SHP77 treated with DMSO at 0.1 percent for 48 hours (cell line): ENCODE measurements at regions not wholly inside any gene's neighbourhood (a gene's known extent, or its start where the extent isn't known, plus 50 kb on each side); places are given as distances from the start of the nearest gene placed in this dataset.
"Not testable (repeated sequence)": the region's sequence is repeated elsewhere in the genome, so short reads cannot be mapped to it uniquely, and the experiment has no call there.

ENCODE experiments used
- DNase-seq: peaks from one replicate; lab custom pipeline; 2025; lab: John Stamatoyannopoulos, UW

DNA sequence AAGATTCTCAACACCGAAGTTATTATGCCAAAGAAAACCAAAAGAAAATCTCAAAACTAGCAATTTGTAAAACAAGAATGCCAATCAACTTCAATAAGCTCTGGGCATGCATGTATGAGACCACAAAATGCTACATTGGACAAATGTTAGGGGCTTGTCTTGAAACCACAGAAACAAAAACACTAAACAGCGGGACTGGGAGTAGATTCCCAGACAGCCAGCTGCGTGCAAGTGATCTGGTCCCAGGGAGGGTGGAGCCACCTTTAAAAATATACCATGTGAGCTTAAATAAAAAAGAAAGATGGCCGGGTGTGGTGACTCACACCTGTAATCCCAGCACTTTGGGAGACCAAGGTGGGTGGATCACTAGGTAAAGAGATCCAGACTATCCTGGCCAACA lies 163.6 kb upstream of the PRICKLE2 start:
- no peak for DNase-seq

DNA sequence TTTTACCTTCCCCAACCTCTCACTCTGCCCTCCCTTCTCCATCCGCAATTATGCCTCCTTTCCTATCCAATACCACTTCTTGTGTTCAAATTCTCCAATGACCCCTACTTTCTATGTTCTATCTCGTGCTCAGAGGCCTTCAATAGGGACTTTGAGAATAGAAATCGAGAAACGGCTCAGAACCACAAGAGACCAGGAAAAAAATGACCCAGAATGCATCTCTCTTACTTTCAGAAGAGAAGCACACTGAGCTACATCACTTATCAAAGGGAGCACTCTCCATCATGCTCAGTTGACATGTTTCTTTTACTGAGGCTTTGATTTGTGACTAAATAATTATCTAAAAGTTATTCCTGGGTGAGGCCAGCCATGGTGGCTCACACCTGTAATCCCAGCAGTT lies 162.4 kb upstream of the PRICKLE2 start:
- no peak for DNase-seq

DNA sequence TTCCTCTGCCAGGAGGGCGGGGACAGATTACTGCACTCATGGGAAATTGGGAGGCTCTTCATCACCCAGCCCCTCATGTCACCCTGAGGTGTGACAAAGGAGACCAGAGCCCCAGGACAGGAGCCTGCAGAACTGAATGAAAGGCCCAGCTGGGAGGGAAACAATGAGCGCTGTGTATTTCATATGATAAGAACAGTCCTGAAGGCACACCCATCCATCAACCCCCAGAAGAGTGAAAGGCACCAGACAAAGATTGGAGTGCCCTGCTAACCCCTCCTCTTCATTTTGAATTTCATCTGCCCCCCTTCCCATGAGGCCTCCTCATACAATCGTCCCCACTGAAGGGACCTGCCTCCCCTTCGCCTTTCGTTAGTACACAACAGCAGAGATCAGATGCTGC lies 160.0 kb upstream of the PRICKLE2 start:
- DNase-seq = no peak

DNA sequence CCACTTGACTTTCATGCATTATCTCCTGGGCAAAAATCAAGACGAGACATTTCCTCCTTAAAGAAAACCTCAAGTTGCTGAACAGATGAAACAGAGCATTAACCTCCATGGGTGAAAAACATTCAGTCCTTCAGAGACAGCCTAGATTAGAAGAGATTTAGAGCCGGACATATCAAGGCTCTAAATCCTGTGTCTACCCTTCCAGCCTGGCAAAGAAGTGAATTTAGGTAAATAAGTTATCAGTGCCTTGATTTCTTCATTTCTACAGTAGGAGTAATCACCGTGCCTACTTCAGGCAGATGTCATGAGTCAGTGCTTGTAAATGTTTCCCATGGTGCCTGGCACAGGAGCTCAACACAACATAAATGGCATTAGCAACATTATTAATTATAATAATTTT lies 159.3 kb upstream of the PRICKLE2 start:
- no peak for DNase-seq

DNA sequence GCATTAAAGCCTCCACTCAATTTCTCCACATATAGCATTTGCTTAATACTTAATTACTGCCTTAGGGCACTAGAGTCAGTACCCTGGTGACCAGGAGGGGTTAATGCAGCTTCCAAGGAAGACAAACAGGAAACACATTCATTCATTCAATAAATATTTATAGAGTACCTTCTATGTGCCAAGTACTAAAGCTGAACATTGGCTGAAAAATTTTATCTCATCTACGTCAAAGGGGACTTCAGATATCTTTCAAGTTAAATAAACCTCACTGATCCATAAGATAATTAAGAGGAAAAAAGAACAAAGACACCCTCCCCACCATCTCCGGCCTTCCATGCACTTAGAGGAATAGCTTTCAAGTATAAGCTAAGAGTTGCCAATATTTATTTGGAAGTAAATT lies 156.9 kb upstream of the PRICKLE2 start:
- DNase-seq = no peak

DNA sequence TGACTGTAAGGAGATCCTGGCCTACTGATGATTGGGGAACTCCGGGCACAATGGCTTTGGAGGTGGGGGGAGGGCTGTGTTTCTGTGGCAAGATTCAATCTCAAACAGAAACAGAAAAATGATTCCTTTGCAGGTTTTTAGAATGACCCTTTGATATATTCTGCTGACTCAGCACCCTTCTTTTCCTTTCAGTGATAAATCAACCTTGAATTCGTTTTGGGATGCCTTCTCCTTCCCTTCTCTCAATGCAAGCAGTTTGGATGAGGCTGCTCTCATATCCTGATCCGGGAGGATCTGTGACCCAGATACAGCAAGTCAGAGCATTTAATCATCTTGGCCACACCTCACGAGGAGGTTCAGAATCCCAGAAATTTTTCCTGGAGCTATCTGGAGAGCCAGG lies 156.1 kb upstream of the PRICKLE2 start:
- DNase-seq = no peak

DNA sequence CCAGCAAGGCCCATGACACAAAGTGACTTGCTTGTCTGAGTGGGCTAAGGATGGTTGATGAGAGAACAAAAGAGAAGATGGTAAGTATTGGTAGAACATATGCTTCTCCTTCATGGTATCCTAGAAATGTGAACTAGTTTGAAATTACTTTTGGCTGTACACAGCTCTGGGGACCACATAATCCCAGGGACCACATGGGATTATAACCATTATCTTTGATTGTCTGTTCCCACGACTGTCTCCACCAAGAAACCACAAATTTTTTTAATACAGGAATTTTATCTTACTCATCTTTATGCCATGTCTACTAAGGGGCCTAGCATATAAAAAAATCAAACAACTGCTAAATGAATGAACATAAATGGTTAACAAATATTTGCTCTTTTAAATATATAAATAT lies 155.3 kb upstream of the PRICKLE2 start:
- no peak for DNase-seq

DNA sequence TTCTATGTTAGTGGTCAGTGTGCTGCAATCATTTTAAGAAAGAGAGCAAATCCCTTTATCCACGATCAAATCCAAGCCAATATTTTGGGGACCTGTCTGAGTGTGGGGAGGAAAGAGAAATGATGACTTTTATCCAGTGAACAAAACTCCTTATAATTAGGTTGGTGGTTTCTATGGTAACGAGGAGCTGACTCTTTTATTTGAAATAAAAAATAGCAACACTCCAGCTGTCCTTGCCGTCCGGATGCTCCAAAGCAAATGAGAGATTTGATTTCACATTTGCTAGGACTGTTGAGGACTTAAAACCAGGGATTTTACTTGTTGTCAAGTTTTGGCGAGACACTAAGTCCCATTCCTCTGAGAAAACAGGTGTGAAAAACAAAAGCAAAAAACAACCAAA lies 154.0 kb upstream of the PRICKLE2 start:
- no peak for DNase-seq

DNA sequence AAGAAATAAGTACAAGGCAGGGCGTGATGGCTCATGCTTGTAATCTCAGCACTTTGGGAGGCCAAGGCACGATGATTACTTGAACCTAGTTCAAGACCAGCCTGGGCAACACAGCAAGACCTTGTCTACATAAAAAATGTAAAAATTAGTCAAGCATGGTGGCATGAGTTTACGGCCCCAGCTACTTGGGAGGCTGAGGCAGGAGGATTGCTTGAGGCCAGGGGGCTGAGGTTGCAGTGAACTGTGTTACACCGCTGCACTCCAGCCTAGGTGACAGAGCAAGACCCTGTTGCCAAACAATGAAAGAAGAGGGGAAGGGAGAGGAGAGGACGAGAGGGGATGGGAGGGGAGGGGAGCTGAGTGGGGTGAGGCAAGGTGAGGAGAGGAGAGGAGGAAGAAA lies 152.7 kb upstream of the PRICKLE2 start:
- no peak for DNase-seq

DNA sequence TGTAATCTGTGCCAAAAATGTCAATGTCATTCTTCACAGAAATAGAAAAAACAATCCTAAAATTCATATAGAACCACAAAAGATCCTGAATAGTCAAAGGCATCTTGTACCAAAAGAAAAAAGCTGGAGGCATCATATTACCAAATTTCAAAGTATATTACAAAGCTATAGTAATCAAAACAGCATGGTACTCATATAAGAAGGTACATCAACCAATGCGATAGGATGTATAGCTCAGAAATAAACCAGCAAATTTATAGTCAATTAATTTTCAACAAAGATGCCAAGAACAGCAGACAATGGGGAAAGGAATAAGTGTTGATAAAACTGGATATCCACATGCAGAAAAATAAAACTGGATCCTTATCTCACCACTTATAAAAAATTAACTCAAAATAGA lies 150.5 kb upstream of the PRICKLE2 start:
- no peak for DNase-seq

DNA sequence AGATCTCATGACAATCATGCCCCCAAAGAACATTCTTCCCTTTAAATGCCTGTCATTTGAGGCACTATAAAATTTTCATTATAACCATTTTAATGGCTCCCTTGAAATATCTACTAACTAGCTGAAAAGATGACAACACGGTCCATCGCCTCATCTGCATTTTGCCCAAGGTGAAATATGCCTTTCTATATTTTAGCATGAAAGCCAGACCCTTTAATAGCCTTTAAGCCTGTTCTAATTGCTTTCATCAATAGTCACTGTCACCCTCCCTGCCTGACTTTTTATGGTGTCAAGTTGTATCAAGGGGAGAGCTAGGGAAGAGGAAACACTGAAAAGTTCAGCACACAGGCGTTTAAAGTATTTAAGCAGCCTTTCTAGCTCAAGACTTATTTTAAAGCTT lies 144.1 kb upstream of the PRICKLE2 start:
- no peak for DNase-seq

DNA sequence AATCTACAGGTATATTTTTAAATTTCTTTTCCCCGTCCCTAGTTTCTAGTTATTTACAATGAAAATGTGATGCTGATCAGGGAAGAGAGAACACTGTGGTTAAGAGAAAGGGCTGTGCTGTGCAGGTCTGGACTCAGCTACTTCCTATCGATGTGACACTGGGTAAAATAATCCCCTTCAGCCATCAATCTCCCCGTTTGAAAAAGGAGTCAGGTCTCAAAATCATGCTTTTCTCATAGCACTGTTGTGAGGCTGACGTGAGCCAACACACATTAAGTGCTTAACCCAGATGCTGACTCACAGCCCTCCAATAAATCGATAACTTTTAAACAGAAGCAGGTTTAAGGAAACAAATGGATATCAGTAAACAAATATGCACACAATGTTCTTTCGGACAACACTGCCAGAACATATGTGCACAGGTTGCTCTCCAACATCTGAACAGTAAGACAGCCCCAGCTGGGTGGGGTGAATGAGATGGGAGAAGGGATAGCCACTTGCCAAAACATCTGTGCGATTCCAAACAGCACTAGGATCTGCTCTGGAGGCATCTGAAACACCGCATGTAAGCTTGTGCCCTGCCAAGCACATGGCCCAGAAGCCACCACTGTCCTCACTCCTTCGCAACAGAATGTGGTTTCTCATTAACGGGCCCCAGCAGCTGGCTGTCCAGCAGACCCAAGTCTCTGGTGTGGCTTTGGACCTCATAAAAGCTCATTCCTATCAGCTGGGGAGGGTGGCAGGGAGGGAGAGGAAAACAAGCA lies 143.2 kb upstream of the PRICKLE2 start:
- no peak for DNase-seq

DNA sequence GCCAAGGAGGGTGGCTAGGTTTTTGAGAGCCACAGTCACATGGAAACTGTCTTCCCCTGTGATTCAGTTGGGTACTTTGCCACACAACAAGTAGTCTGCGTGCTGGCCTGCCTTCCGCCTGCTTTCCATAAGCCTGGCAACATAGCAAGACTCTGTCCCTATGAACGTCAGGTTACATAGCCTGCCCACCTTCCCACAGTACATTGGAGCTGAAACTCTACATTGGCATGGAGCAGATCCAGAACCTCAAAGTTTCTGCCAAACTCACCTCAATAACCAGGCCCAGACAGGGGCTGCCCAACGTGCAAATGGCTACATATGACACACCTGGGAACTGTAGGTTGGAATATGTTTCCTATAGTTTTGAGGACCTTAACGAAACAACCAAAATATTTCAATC lies 140.6 kb upstream of the PRICKLE2 start:
- DNase-seq = no peak

DNA sequence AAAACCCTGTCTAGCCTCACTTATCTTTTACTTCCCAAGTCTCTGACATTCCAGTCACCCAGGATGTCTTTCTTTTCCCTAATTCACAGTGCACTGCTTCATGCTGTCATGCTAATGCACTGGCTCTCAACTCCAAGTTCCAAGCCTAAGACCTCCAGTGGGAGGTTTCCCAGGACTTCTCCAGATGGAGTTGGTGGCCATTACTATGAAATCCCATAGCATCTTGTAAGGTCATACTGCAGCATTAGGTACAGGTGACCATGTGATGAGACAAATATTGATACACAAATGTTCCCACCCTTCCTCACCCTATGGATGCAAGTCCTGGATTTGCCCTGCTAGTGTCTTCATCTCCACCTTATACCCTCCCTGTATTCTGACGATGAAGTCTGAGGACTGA lies 138.6 kb upstream of the PRICKLE2 start:
- DNase-seq = no peak

DNA sequence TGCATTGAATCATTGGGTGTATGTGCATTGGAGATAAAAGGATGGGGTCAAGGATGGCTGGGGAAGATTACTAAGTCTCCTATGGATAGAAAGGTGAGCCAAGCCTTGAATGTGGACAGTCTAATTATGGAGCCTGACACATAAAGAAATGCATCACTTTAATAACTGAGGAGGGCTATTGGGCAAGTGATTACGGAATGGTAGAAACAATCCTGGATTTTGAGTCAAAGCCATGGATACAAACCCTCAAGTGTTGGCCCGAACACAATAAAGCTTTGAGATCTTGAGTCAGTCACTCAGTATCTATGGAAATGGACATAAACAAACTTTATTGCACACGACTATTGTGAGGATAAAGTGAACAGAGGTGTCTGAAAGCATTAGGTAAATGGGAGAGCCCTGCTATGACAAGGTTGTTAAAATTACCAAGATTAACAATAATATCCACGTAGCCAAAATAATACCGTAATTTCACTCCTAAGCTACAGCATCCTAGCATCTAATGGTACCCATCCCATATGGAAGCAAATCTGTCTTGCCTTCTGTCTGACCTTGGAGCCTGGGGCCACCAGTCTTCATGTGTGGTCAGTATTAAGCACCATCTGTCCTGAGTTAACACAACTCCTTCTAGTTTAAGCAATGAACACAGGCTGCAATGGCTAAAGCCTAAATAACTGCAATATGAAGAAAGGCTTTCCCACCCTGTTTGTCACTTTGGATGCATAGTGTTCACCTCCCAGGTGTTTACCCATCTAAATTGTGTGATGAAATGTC lies 136.9 kb upstream of the PRICKLE2 start:
- DNase-seq = no peak

DNA sequence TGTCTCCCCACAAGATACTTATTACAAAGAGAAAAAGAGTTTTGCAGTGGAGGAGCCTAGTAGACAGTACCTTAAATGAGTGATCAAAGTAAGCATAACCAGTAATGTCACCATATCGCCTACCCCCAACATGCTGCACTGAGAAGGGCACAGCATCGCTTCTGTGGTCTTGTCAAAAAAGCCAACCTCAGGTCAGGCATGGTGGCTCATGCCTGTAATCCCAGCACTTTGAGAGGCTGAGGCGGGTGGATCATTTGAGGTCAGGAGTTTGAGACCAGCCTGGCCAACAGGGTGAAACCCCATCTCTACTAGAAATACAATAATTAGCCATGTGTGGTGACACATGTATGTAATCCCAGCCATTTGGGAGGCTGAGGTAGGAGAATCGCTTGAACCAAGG lies 135.8 kb upstream of the PRICKLE2 start:
- not testable (repeated sequence) for DNase-seq

DNA sequence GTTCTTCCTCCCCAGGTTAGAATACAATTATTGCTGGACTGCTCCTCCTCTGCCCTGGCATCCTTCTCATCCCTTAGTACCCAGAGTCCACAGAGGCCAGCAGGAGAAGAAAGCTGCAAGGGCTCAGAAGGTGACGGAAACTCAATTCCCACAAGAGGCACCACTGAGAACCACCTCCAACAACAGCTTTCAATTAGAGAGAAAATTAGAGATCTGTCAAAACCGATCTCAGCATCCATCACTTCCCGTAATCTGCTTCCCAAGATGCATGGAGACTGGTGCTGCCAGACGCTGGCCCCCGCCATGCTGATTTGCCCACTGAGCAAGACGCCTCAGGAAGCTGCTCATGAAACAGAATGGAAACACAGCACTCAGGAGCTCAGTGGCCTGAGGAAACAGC lies 135.0 kb upstream of the PRICKLE2 start:
- no peak for DNase-seq

DNA sequence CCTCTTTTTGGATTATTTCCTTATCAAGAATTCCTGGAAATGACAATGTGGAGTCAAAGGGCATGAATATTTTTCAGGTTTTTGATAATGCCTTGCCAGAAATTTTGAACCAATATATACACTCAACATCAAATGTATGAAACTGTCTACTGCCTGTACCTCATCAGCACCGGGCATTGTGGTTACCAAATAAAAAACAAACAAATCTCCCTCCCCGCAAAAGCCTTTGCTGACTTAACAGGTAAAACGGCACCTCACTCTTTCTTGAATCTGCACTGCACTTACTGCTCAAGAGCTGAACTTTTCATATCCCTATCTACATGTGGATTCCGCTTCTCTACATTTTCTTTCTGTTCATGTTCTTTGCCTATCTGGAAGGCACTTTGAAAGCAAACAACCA lies 134.5 kb upstream of the PRICKLE2 start:
- DNase-seq = no peak

DNA sequence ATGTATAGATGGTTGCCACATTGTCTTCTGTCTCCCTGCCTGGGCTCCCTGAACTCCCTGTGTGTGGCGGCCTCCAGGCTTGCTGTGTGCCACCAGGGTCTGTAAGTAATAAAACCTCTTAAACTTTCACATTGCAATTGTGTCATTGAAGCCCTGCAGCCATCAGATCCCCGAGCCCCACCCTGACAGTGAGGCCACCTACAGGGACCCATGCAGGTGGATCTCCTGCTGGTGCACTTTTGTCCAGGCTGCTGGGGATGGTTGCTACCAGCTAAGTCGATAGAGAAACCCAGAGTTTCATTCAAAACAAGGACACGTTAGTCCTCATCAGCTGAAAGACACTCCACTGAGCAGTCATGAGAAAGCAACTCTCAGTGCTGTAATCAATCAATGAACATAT lies 133.6 kb upstream of the PRICKLE2 start:
- DNase-seq = no peak

DNA sequence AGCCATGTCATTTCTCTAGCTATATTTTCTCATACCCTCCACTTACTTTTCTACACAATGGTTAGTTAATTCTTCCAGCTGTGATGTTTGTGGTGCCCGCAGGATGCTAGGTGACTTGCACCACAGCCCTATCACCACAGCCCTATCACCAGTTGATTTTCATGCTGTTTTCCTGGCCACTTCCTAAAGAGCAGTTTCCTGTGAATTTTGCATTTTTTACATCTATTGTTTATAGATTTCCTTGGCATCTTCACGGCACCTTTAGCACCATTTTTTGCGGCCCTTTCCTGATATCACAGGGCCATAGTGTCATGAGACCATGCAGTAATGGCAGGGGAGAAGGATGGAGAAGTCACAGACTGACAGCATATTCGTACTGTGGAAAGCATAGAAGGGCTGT lies 132.9 kb upstream of the PRICKLE2 start:
- DNase-seq = no peak

DNA sequence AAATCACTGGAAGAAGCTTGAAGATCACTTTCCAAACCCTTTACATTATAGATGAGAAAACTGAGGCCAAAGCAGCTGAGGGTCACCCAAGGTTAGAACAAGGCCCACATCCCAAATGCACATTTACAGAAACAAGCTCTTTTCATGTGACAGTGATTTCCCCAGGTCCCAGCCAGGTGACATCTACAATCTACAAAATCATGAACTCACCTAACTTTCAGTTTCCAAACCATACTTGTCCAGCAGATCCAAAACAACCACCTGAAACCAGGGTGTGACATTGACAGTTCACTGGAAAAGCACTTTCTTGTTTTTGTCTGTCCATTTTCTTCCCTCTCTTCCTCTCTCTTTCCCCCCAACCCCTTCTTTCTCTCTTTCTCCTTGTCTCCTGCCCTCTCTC lies 132.2 kb upstream of the PRICKLE2 start:
- no peak for DNase-seq

DNA sequence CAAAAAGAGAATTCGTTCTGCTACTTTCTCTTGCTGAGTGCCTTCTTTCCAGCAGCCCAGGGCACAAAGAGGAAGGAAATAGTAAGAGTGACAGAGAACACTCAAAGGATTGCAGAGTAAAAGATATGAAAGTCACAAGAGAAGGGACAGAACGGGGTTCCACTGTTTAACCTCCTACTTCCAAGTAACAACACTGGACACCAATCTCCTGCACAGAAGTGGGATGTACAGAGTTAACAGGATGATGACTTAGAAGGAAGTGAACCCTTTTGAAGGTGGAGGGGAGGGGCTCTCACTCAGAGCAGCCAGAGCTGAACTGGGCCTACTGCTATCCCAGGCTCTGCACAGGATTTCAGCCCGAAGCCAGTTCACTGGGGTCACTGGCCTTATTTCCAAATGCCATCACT lies 130.1 kb upstream of the PRICKLE2 start:
- no peak for DNase-seq

DNA sequence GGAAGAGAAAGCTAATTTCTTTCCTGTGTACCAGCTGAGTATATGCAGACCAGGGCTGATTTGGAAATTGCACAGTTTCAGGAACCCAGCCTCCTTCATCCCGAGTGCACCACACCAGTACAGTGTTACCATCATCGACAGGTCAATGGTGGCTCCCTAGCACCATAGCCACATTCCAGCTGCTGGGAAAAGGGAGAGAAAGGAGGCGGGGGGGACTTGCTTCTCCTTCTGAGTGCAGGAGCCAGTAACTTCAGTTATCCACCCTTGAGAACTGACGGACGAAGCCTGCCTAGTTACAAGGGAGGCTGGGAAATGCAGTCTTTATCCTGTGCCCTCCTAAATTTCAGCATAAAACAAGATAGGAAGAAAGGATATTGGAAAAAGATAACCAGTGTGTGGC lies 129.7 kb upstream of the PRICKLE2 start:
- no peak for DNase-seq

DNA sequence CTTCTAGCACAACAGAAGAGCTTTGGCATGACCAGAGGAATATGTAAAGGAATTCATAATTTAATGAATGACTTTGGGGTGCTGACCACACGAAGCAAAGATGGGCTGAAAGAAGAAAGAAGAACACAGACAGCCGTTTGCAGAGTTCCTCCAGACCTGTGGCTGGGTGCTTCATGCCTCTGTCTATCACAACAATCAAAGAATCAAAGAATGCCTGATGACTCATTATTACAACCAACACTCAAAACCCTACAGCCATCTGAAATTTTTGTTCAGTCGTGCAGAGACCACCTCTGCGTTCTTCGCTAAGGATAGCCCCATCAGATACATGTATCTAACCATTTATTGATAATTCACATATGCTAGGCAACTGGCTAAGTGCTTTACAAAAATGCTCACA lies 129.0 kb upstream of the PRICKLE2 start:
- DNase-seq = no peak
